GM19372 (cell line): ENCODE measurements at regions not wholly inside any gene's neighbourhood (a gene's known extent, or its start where the extent isn't known, plus 50 kb on each side); places are given as distances from the start of the nearest gene placed in this dataset.

Experiments
- ATAC-seq: cut with Tn5 transposase; IDR thresholded peaks from one replicate; pipeline ENCODE4 v1.9.1; 2021; ENCODE audit warnings: mild to moderate bottlenecking, low read depth, moderate library complexity; ENCODE audit not compliant: unreplicated experiment

DNA sequence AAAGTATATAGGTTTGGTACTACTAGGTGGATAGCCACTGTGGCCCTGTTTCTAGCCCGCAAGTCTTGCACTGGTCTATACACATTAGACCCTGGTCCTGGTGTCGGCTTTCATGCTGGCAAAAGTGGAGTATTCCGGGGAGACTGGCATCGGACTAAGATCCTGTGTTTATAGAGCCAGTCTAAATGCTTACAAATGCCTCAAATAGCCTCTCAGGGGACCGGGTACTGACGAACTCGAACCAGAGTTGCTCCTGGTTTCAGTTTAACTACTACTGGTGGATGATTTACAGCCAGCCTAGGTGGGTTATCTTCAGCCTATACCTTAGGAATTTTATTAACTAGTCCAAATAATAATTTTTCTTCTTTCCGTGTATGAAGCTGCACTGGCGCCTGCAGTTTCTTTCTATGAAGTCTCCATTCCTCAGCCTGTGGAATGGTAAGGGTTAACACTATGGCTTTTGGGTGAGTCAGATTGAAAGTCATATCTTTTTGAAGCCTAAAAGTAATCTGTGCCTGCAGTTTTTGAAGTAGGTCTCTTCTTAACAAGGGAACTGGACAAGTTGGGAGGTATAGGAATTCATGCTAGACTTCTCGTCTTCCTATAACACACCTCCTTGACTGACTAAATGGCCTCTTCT is 51.3 kb downstream of the OR10H4 start:
- no peak for ATAC-seq

DNA sequence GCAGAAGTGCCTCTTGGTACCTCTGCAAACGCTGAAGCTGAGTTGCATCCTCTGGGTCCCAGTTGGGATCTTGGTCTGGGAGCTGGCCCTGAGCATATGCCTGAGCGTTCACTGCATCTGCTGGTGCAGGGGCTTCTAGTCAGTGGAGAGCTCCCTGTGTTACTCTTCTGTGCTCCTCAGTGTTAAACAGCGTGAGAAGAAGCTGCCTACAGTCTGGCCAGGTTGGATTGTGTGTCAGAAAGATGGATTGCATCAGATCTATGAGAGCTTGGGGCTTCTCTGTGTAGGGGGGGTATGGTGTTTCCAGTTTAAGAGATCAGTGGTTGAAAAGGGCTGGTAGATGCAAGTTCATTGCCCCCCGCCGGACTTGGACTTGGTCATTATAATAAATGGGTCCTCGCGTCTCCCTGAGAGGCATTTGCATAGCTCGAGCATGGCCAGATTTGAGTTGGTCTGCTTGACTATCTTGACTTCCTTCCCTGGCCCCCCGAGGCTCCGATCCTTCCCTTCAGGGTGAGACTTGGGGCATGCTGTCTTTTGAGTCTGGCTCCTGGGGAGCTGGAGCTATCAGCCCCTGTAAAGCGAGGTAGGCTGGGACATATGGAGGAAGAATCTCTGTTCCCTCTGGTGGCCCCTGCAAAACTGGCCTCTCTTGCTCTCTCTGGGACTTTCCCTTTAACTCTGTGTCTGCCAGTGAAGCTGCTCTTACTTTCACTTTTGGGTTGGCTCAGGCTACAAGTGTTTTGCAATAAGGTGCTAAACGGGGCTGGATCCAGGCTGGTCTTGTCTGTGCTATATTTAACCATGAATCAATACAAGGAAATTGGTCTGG is 52.9 kb downstream of the OR10H4 start:
- peak; percentile 61 for ATAC-seq

DNA sequence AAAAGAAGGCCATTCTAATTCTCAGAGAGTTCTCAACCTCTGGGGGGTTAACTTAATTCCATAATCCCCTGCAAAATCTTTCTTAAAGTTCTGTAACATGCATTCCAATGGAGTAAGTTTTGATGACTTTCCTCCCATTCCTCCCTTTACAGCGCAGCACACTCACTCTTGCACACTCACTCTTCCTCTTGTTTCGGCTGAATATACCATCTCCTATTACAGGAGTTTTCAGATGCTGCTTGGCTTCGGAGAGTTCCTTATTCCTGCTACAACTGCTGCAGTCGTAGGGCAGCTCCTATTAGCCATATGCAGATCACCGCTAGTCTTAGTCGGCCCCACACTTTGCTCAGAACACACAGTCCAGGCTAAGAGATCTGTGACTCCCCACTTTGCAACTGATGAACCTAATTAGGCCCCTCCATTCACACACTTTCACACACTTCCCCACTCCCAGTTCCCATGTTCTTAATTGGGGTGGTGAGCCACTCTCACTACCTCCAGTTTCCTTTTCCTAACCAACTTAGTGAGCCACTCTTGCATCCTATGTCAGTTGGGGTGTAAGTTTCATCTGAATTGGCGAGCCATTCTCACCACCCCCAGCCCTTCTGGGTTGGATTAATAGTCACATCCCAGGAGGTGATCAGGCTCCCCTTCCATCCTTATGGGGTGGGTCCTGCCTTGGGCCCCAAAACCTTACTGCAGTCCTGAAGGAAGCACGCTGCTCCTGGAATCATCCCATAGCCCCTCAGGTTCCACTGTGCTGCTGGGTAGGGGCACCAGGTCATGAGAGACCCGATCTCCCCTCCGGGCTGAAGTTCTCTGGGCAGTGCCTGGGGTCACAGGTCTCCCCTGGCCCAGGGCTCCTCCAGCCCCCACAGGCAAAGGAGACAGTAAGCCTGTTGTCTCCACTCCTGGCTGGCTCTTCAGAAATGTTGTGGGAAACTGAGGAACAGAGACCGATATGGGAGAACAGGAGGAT is 53.9 kb downstream of the OR10H4 start:
- no peak for ATAC-seq

DNA sequence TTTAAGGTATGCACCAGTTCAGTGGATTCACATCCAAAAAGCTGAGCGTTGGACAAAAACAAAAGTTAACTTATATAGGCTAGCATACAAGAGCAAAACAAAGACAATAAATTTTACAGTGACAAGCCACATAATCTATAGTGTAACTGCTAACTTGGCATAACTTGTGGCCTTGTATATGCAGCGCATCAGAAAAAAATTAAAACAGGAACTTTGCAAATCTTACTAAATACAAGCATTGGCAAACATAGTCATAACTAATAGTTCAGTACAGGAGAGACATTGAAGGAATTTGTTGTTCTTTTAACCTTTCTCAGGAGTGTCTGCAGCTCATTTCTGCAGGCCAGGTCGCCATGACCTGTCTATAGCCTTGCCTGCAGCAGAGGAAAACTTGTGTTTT is 54.6 kb downstream of the OR10H4 start:
- ATAC-seq = no peak

GRCh38 chr19:16005925-16006324 is 57.1 kb downstream of the OR10H4 start:
- ATAC-seq = no peak

- ATAC-seq = no peak
Observed at GRCh38 chr19:16012552-16012951, 63.7 kb upstream of the TPM4 start.

GRCh38 chr19:16013181-16013850 is 63.0 kb upstream of the TPM4 start:
- no peak for ATAC-seq

- ATAC-seq = no peak
Observed at GRCh38 chr19:16013851-16014840, 62.1 kb upstream of the TPM4 start.

DNA sequence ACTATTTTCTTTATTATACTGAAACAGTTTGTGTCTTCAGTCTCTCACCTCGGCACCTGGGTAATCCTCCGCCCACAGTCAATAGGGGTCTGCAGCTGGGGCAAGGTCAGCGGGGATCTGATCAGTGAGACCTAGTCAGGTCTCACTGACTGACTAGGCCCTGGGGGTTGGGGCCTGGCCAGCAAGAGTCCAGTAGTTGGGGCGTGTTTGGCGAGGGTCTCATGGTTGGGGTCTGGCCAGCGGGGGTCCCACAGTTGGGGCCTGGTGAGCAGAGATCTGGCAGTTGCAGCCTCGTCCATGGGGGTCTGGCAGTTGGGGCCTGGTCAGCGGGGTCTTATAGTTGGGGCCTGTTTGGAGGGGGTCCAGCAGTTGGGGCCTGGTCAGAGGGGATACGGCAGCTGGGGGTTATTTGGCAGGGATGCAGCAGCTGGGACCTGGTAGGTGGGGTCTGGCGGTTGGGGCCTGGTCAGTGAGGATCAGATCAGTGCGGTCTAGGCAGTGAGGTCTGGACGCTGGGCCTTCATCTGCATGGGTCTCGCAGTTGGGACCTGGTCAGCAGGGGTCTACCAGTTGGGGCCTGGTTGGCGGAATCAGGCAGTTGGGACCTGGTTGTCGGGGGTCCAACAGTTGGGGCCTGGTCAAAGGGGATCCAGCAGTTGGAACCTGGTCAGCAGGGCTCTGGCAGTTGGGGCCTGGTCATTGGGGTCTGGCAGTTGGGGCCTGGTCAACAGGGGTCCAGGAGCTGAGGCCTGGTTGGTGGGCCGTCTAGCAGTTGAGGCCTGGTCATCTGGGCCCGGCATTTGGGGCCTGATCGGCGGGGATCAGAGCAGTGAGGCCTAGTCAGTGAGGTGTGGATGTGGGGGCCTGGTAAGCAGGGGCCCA is 61.1 kb upstream of the TPM4 start:
- ATAC-seq = no peak

GRCh38 chr19:16015805-16016173 is 60.5 kb upstream of the TPM4 start:
- ATAC-seq = no peak

DNA sequence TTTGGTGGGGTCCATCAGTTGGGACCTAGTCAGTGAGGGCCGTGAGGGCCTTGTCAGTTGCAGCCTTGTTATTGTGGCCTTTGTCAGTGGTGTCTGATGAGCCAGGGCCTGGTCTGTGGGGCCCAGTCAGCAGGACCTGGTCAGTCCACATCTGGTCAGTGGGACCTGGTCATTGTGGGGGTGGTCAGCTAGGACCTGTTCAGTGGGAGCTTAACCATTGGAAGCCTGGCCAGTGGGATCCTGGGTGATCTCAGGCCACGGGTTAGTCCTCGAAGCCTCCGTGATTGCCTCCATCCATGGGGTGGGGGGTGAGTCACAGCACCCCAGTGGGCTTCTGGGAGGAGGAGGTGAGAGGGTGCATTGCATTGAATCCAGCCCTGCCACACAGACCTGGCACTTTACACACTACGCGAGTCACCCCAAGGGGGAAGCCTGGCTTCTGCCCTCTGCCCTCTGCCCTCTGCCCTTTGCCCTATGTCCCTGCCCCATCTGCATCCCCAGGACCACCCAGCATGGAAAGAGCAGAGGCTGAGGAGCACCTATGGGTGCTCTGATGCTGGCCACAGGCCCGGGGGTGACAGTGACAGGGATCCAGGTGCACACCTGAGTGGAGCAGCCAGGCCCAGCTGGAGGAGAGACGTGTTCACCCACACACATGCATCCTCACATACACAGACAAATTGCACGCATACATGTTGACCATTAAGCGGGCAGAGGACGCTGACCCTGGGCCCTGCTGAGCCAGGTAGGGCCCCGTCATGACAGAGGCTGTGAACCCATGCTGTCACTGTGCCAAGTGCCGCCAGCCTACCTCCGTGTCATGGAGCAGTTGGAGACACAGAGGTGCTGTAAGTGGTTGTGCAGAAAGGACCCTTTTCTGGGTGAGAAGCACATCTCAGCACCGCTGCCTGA is 59.8 kb upstream of the TPM4 start:
- no peak for ATAC-seq

- no peak for ATAC-seq
Observed at GRCh38 chr19:16017138-16017490, 59.2 kb upstream of the TPM4 start.

- no peak for ATAC-seq
Observed at GRCh38 chr19:16018106-16018755, 58.1 kb upstream of the TPM4 start.

DNA sequence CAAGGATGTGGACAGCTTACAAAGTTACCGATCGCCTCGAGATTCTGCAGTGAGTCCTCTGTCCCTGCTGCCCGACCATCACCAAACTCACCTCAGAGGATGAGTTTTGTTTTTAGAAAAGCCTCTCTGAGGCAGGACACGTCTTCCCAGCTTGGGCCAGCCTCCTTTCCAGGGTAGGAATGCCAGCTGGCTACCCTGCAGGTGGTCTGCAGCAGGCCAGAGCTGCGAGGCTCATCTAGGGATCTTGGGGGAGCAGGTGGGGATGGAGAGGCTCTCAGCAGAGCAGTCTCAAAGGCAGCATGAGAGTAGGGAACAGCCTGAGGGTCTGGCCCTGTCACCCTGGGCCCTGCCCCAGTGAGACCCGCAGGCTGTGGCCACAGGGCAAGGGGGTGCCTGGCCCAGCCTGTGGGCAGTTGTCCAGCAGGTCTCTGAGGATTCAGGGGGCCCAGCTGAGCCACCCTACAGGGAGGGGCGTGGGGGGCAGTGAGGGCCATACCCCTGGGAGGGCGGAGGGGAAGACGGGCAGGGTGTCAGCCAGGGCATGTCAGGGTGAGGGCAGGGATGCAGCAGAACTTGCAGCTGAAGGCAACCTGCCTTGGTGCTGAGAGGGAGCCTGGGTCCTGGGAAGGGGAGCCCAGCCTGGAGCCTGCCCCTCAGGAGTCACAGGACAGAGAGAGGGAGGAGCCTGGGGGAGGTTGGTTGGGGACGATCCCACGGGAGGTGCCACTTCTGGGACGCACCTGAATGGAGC is 57.3 kb upstream of the TPM4 start:
- no peak for ATAC-seq

GRCh38 chr19:16019691-16020448 is 56.4 kb upstream of the TPM4 start:
- no peak for ATAC-seq

DNA sequence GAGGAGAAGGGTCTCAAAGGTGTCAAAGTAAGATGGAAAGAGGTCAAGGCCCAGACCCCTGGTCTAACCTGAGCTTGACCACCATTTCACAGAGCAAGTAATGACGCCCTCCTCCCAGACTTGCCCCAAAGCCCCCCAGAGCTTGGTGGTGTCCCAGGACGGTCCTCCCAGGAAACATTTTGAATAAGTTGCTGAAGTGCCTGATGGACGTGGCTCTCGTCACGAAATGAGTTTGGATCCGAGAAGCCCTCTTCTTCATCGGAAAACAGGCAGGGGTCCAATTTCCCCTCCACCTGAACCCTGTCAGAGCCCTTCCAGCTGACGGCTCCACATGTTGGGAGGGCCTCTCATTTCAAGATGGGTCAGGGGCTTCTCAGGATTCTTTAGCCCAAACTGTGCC is 54.5 kb upstream of the TPM4 start:
- ATAC-seq = no peak
